WTC11 (cell line): ENCODE measurements at regions not wholly inside any gene's neighbourhood (a gene's known extent, or its start where the extent isn't known, plus 50 kb on each side); places are given as distances from the start of the nearest gene placed in this dataset.

Experiments used
- ATAC-seq: fragments of 200-7000 bp; cut with Tn5 transposase; 2 replicates; pipeline ENCODE4 v1.10.0; 2021; ENCODE audit warnings: mild to moderate bottlenecking, moderate library complexity
- CTCF ChIA-PET: fragments of 300-600 bp; sonication (Branson Sonifier 250); formaldehyde crosslinking; loops from one replicate; lab custom pipeline; 2021; ENCODE audit warnings: antibody characterized with exemption; lab: Charles Lee
- POLR2A ChIA-PET: fragments of 350-600 bp; sonication (Branson Sonifier 250); formaldehyde crosslinking; loops from one replicate; lab custom pipeline; 2021; ENCODE audit warnings: antibody characterized with exemption; lab: Charles Lee
- DNase-seq: peaks from one replicate; pipeline ENCODE4 v3.0.0; 2021; ENCODE audit warnings: low spot score
- H3K27ac Mint-ChIP-seq: 2 replicates; pipeline ENCODE4 v1.8.0; 2021; ENCODE audit warnings: mixed read lengths
- H3K27me3 Mint-ChIP-seq: 2 replicates; pipeline ENCODE4 v1.8.0; 2021; ENCODE audit warnings: low read depth, mild to moderate bottlenecking, moderate library complexity, mixed read lengths
- H3K36me3 Mint-ChIP-seq: 2 replicates; pipeline ENCODE4 v1.8.0; 2021; ENCODE audit warnings: mixed read lengths
- H3K4me1 Mint-ChIP-seq: 2 replicates; pipeline ENCODE4 v1.8.0; 2022; ENCODE audit warnings: mixed read lengths
- H3K4me3 Mint-ChIP-seq: 2 replicates; pipeline ENCODE4 v1.8.0; 2021; ENCODE audit warnings: mild to moderate bottlenecking, moderate library complexity, mixed read lengths
- H3K9me3 Mint-ChIP-seq: 2 replicates; pipeline ENCODE4 v1.8.0; 2021; ENCODE audit warnings: mixed read lengths
- CBFB ChIP-seq: sonication (generic); formaldehyde crosslinking; IDR thresholded peaks from 2 replicates; pipeline ENCODE4 v1.8.1; 2022; ENCODE audit warnings: mild to moderate bottlenecking, low read depth, missing genetic modification reagents
- GRHL2 ChIP-seq: fragments of 250-450 bp; sonication (Bioruptor Pico); IDR thresholded peaks from 2 replicates; pipeline ENCODE4 v1.8.0; 2022; ENCODE audit warnings: mild to moderate bottlenecking, moderate library complexity; ENCODE audit not compliant: insufficient replicate concordance, severe bottlenecking
- HMGXB4 ChIP-seq: sonication (generic); formaldehyde crosslinking; IDR thresholded peaks from 2 replicates; pipeline ENCODE4 v1.8.1; 2023; ENCODE audit warnings: mild to moderate bottlenecking, moderate library complexity, missing genetic modification reagents
- IRF2 ChIP-seq: sonication (generic); formaldehyde crosslinking; IDR thresholded peaks from 2 replicates; pipeline ENCODE4 v1.8.0; 2022; ENCODE audit warnings: low read depth, missing genetic modification reagents, borderline replicate concordance
- JAZF1 ChIP-seq: fragments of 250-450 bp; sonication (Bioruptor Pico); IDR thresholded peaks from 2 replicates; pipeline ENCODE4 v1.9.0; 2021; ENCODE audit warnings: moderate library complexity, mild to moderate bottlenecking, inconsistent platforms
- MXD4 ChIP-seq: fragments of 250-450 bp; sonication (Bioruptor Pico); IDR thresholded peaks from 2 replicates; pipeline ENCODE4 v1.8.0; 2021; ENCODE audit warnings: mild to moderate bottlenecking, moderate library complexity, borderline replicate concordance
- NFATC4 ChIP-seq: fragments of 250-450 bp; sonication (Bioruptor Pico); IDR thresholded peaks from 2 replicates; pipeline ENCODE4 v1.9.0; 2021; ENCODE audit warnings: mild to moderate bottlenecking
- NR1H2 ChIP-seq: sonication (generic); formaldehyde crosslinking; IDR thresholded peaks from 2 replicates; pipeline ENCODE4 v1.9.0; 2021; ENCODE audit warnings: mild to moderate bottlenecking, moderate library complexity, missing genetic modification reagents
- NR3C1 ChIP-seq: sonication (generic); formaldehyde crosslinking; conservative IDR thresholded peaks from 2 replicates; pipeline ENCODE4 v1.8.1; 2023; ENCODE audit warnings: low read depth, mild to moderate bottlenecking, missing genetic modification reagents
- OVOL2 ChIP-seq: fragments of 250-450 bp; sonication (Bioruptor Pico); IDR thresholded peaks from 2 replicates; pipeline ENCODE4 v1.9.0; 2021; ENCODE audit warnings: mild to moderate bottlenecking, borderline replicate concordance
- SOX15 ChIP-seq: fragments of 250-450 bp; sonication (Bioruptor Pico); IDR thresholded peaks from 2 replicates; pipeline ENCODE4 v1.9.0; 2021; ENCODE audit warnings: mild to moderate bottlenecking
- TP53 ChIP-seq: sonication (generic); formaldehyde crosslinking; IDR thresholded peaks from 2 replicates; pipeline ENCODE4 v1.8.1; 2023; ENCODE audit warnings: mild to moderate bottlenecking, missing genetic modification reagents
- USF1 ChIP-seq: sonication (generic); formaldehyde crosslinking; IDR thresholded peaks from 2 replicates; pipeline ENCODE4 v1.8.0; 2022; ENCODE audit warnings: mild to moderate bottlenecking, missing genetic modification reagents
- ZBTB21 ChIP-seq: sonication (generic); formaldehyde crosslinking; IDR thresholded peaks from 2 replicates; pipeline ENCODE4 v1.8.1; 2023; ENCODE audit warnings: mild to moderate bottlenecking, missing genetic modification reagents, borderline replicate concordance
- ZMAT4 ChIP-seq: fragments of 250-450 bp; sonication (Bioruptor Pico); IDR thresholded peaks from 2 replicates; pipeline ENCODE4 v1.9.0; 2021; ENCODE audit warnings: mild to moderate bottlenecking
- ZNF263 ChIP-seq: sonication (generic); formaldehyde crosslinking; IDR thresholded peaks from 2 replicates; pipeline ENCODE4 v1.8.1; 2022; ENCODE audit warnings: low read depth, mild to moderate bottlenecking, moderate library complexity, missing genetic modification reagents
- TF ChIP-seq, protein P1 (sequence below): sonication (generic); formaldehyde crosslinking; IDR thresholded peaks from 2 replicates; pipeline ENCODE4 v1.8.1; 2022; ENCODE audit warnings: missing genetic modification reagents, borderline replicate concordance
- TF ChIP-seq, protein P2 (sequence below): fragments of 250-450 bp; sonication (Bioruptor Pico); conservative IDR thresholded peaks from 2 replicates; pipeline ENCODE4 v1.9.0; 2021; ENCODE audit warnings: mild to moderate bottlenecking
- TF ChIP-seq, protein P3 (sequence below): sonication (generic); formaldehyde crosslinking; IDR thresholded peaks from 2 replicates; pipeline ENCODE4 v1.8.1; 2022; ENCODE audit warnings: low read depth, missing genetic modification reagents, borderline replicate concordance
- TF ChIP-seq, protein P4 (sequence below): sonication (generic); formaldehyde crosslinking; conservative IDR thresholded peaks from 2 replicates; pipeline ENCODE4 v1.8.1; 2023; ENCODE audit warnings: mild to moderate bottlenecking, low read depth, missing genetic modification reagents, moderate library complexity
- TF ChIP-seq, protein P5 (sequence below): sonication (generic); formaldehyde crosslinking; IDR thresholded peaks from 2 replicates; pipeline ENCODE4 v1.8.1; 2023; ENCODE audit warnings: mild to moderate bottlenecking, missing genetic modification reagents, moderate library complexity

- POLR2A ChIA-PET: no interaction called here
- H3K27me3 Mint-ChIP-seq: peaks cover 27% of the 10 kb centered on the region
- TF ChIP-seq, protein P1, sequence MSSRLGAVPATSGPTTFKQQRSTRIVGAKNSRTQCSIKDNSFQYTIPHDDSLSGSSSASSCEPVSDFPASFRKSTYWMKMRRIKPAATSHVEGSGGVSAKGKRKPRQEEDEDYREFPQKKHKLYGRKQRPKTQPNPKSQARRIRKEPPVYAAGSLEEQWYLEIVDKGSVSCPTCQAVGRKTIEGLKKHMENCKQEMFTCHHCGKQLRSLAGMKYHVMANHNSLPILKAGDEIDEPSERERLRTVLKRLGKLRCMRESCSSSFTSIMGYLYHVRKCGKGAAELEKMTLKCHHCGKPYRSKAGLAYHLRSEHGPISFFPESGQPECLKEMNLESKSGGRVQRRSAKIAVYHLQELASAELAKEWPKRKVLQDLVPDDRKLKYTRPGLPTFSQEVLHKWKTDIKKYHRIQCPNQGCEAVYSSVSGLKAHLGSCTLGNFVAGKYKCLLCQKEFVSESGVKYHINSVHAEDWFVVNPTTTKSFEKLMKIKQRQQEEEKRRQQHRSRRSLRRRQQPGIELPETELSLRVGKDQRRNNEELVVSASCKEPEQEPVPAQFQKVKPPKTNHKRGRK (CRISPR knock-in tag): no peak
- TF ChIP-seq ZNF263 (CRISPR knock-in tag) (no peak), NR3C1 (no peak), ZBTB21 (no peak), NR1H2 (CRISPR knock-in tag) (no peak), HMGXB4 (no peak), OVOL2 (no peak)
- TF ChIP-seq, protein P2, sequence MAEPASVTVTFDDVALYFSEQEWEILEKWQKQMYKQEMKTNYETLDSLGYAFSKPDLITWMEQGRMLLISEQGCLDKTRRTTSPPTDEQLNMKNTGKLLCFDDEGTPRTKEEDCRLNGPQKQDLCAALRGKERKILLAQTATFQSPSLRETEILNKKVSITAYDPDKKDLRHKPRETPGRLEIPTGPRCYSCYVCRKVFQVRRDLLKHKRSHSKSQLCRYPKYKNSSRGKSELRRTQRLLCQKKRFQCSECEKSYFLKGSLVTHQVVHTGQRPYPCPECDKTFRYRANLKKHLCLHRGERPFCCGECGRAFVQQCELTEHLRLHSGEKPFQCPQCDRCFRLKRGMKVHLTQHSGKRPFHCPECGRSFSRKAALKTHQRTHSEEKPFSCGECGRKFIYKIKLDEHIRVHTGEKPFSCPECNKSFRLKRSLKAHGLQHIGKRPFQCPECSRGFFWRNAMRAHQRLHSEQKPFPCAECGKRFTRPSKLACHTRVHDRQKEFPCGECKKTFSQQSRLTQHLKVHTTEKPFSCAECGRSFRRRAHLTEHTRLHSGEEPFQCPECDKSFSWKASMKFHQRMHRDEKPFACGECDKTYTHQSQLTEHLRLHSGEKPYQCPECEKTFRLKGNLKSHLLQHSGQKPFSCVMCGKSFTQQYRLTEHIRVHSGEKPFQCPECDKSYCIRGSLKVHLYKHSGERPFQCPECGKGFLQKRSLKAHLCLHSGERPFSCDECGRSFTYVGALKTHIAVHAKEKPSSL (CRISPR knock-in tag): no peak
- TF ChIP-seq, protein P3, sequence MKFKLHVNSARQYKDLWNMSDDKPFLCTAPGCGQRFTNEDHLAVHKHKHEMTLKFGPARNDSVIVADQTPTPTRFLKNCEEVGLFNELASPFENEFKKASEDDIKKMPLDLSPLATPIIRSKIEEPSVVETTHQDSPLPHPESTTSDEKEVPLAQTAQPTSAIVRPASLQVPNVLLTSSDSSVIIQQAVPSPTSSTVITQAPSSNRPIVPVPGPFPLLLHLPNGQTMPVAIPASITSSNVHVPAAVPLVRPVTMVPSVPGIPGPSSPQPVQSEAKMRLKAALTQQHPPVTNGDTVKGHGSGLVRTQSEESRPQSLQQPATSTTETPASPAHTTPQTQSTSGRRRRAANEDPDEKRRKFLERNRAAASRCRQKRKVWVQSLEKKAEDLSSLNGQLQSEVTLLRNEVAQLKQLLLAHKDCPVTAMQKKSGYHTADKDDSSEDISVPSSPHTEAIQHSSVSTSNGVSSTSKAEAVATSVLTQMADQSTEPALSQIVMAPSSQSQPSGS (CRISPR knock-in tag): no peak
- H3K4me1 Mint-ChIP-seq: peaks cover 50% of the 10 kb centered on the region
- CTCF ChIA-PET: interaction anchor here (1.3 to 6.2 kb wide), 3 partner anchors 12 to 76 kb away, joined by 4 to 39 read pairs (median 6); no protein-coding TSS in a partner anchor
- ATAC-seq (no peak), DNase-seq (no peak)
- no peaks in the 10 kb centered on the region for H3K9me3 Mint-ChIP-seq
- no peaks in the 10 kb centered on the region for H3K36me3 Mint-ChIP-seq
- H3K4me3 Mint-ChIP-seq: no peak overlapping the region
- no peak overlapping the region for H3K27ac Mint-ChIP-seq
Measured at GRCh38 chr11:31874631-31875191, 63.6 kb upstream of the PAX6 start.

GRCh38 chr11:31873124-31873523, 62.0 kb upstream of the PAX6 start:
- Mint-ChIP-seq H3K36me3 (no peaks in the 10 kb centered on the region), H3K4me3 (no peak overlapping the region), H3K27me3 (peaks cover 27% of the 10 kb centered on the region), H3K9me3 (no peaks in the 10 kb centered on the region), H3K27ac (no peak overlapping the region), H3K4me1 (peaks cover 50% of the 10 kb centered on the region)
- POLR2A ChIA-PET: no interaction called here
- DNase-seq: no peak
- ATAC-seq: no peak
- CTCF ChIA-PET: interaction anchor here (6.2 kb wide), 1 partner anchor 14 kb away, joined by 39 read pairs; no protein-coding TSS in a partner anchor
- TF ChIP-seq CBFB (no peak), IRF2 (CRISPR knock-in tag) (no peak), JAZF1 (CRISPR knock-in tag) (no peak), NFATC4 (no peak), SOX15 (CRISPR knock-in tag) (no peak), TP53 (CRISPR knock-in tag) (no peak), MXD4 (no peak), USF1 (CRISPR knock-in tag) (no peak), GRHL2 (CRISPR knock-in tag) (no peak), ZMAT4 (CRISPR knock-in tag) (no peak)
- TF ChIP-seq, protein P4, sequence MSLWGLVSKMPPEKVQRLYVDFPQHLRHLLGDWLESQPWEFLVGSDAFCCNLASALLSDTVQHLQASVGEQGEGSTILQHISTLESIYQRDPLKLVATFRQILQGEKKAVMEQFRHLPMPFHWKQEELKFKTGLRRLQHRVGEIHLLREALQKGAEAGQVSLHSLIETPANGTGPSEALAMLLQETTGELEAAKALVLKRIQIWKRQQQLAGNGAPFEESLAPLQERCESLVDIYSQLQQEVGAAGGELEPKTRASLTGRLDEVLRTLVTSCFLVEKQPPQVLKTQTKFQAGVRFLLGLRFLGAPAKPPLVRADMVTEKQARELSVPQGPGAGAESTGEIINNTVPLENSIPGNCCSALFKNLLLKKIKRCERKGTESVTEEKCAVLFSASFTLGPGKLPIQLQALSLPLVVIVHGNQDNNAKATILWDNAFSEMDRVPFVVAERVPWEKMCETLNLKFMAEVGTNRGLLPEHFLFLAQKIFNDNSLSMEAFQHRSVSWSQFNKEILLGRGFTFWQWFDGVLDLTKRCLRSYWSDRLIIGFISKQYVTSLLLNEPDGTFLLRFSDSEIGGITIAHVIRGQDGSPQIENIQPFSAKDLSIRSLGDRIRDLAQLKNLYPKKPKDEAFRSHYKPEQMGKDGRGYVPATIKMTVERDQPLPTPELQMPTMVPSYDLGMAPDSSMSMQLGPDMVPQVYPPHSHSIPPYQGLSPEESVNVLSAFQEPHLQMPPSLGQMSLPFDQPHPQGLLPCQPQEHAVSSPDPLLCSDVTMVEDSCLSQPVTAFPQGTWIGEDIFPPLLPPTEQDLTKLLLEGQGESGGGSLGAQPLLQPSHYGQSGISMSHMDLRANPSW (CRISPR knock-in tag): no peak
- TF ChIP-seq, protein P1 (CRISPR knock-in tag): no peak
- TF ChIP-seq, protein P5, sequence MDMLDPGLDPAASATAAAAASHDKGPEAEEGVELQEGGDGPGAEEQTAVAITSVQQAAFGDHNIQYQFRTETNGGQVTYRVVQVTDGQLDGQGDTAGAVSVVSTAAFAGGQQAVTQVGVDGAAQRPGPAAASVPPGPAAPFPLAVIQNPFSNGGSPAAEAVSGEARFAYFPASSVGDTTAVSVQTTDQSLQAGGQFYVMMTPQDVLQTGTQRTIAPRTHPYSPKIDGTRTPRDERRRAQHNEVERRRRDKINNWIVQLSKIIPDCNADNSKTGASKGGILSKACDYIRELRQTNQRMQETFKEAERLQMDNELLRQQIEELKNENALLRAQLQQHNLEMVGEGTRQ (CRISPR knock-in tag): no peak
